WTC11 (cell line): ENCODE measurements at regions not wholly inside any gene's neighbourhood (a gene's known extent, or its start where the extent isn't known, plus 50 kb on each side); places are given as distances from the start of the nearest gene placed in this dataset.

Source experiments
- ATAC-seq: fragments of 200-7000 bp; cut with Tn5 transposase; 2 replicates; pipeline ENCODE4 v1.10.0; 2021; ENCODE audit warnings: mild to moderate bottlenecking, moderate library complexity
- CTCF ChIA-PET: fragments of 300-600 bp; sonication (Branson Sonifier 250); formaldehyde crosslinking; loops from one replicate; lab custom pipeline; 2021; ENCODE audit warnings: antibody characterized with exemption; lab: Charles Lee
- POLR2A ChIA-PET: fragments of 350-600 bp; sonication (Branson Sonifier 250); formaldehyde crosslinking; loops from one replicate; lab custom pipeline; 2021; ENCODE audit warnings: antibody characterized with exemption; lab: Charles Lee
- DNase-seq: peaks from one replicate; pipeline ENCODE4 v3.0.0; 2021; ENCODE audit warnings: low spot score
- H3K27ac Mint-ChIP-seq: 2 replicates; pipeline ENCODE4 v1.8.0; 2021; ENCODE audit warnings: mixed read lengths
- H3K27me3 Mint-ChIP-seq: 2 replicates; pipeline ENCODE4 v1.8.0; 2021; ENCODE audit warnings: low read depth, mild to moderate bottlenecking, moderate library complexity, mixed read lengths
- H3K36me3 Mint-ChIP-seq: 2 replicates; pipeline ENCODE4 v1.8.0; 2021; ENCODE audit warnings: mixed read lengths
- H3K4me1 Mint-ChIP-seq: 2 replicates; pipeline ENCODE4 v1.8.0; 2022; ENCODE audit warnings: mixed read lengths
- H3K4me3 Mint-ChIP-seq: 2 replicates; pipeline ENCODE4 v1.8.0; 2021; ENCODE audit warnings: mild to moderate bottlenecking, moderate library complexity, mixed read lengths
- H3K9me3 Mint-ChIP-seq: 2 replicates; pipeline ENCODE4 v1.8.0; 2021; ENCODE audit warnings: mixed read lengths
- ARID4B ChIP-seq: sonication (generic); formaldehyde crosslinking; IDR thresholded peaks from 2 replicates; pipeline ENCODE4 v1.8.0; 2023; ENCODE audit warnings: missing genetic modification reagents, mild to moderate bottlenecking, borderline replicate concordance
- CREB1 ChIP-seq: sonication (generic); formaldehyde crosslinking; IDR thresholded peaks from 2 replicates; pipeline ENCODE4 v1.8.0; 2023; ENCODE audit warnings: mild to moderate bottlenecking, missing genetic modification reagents
- CREM ChIP-seq: sonication (generic); formaldehyde crosslinking; IDR thresholded peaks from 2 replicates; pipeline ENCODE4 v1.8.1; 2022; ENCODE audit warnings: mild to moderate bottlenecking, missing genetic modification reagents, moderate library complexity
- CTCF ChIP-seq: fragments of 200-600 bp; IDR thresholded peaks from 2 replicates; pipeline ENCODE4 v1.8.0; 2022; ENCODE audit warnings: antibody characterized with exemption
- EMX1 ChIP-seq: fragments of 250-450 bp; sonication (Bioruptor Pico); IDR thresholded peaks from 2 replicates; pipeline ENCODE4 v1.8.0; 2021; ENCODE audit warnings: mild to moderate bottlenecking
- ETV6 ChIP-seq: sonication (generic); formaldehyde crosslinking; IDR thresholded peaks from 2 replicates; pipeline ENCODE4 v1.8.1; 2022; ENCODE audit warnings: mild to moderate bottlenecking, missing genetic modification reagents
- FOXJ3 ChIP-seq: sonication (generic); formaldehyde crosslinking; IDR thresholded peaks from 2 replicates; pipeline ENCODE4 v1.9.0; 2021; ENCODE audit warnings: missing genetic modification reagents, mild to moderate bottlenecking, borderline replicate concordance
- GRHL2 ChIP-seq: fragments of 250-450 bp; sonication (Bioruptor Pico); IDR thresholded peaks from 2 replicates; pipeline ENCODE4 v1.8.0; 2022; ENCODE audit warnings: mild to moderate bottlenecking, moderate library complexity; ENCODE audit not compliant: insufficient replicate concordance, severe bottlenecking
- IRF2 ChIP-seq: sonication (generic); formaldehyde crosslinking; IDR thresholded peaks from 2 replicates; pipeline ENCODE4 v1.8.0; 2022; ENCODE audit warnings: low read depth, missing genetic modification reagents, borderline replicate concordance
- MLX ChIP-seq: sonication (generic); formaldehyde crosslinking; IDR thresholded peaks from 2 replicates; pipeline ENCODE4 v1.8.1; 2023; ENCODE audit warnings: mild to moderate bottlenecking, missing genetic modification reagents, moderate library complexity
- MYBL2 ChIP-seq: sonication (generic); formaldehyde crosslinking; IDR thresholded peaks from 2 replicates; pipeline ENCODE4 v1.8.1; 2023; ENCODE audit warnings: mild to moderate bottlenecking, moderate library complexity, missing genetic modification reagents
- OVOL2 ChIP-seq: fragments of 250-450 bp; sonication (Bioruptor Pico); IDR thresholded peaks from 2 replicates; pipeline ENCODE4 v1.9.0; 2021; ENCODE audit warnings: mild to moderate bottlenecking, borderline replicate concordance
- SMAD3 ChIP-seq: sonication (generic); formaldehyde crosslinking; IDR thresholded peaks from 2 replicates; pipeline ENCODE4 v1.8.0; 2022; ENCODE audit warnings: missing genetic modification reagents, mild to moderate bottlenecking, borderline replicate concordance
- TEAD4 ChIP-seq: sonication (generic); formaldehyde crosslinking; IDR thresholded peaks from 2 replicates; pipeline ENCODE4 v1.8.0; 2022; ENCODE audit warnings: mild to moderate bottlenecking, missing genetic modification reagents
- USF2 ChIP-seq: sonication (generic); formaldehyde crosslinking; IDR thresholded peaks from 2 replicates; pipeline ENCODE4 v1.8.1; 2023; ENCODE audit warnings: mild to moderate bottlenecking, missing genetic modification reagents, moderate library complexity
- ZNF219 ChIP-seq: sonication (generic); formaldehyde crosslinking; IDR thresholded peaks from 2 replicates; pipeline ENCODE4 v1.8.0; 2023; ENCODE audit warnings: missing genetic modification reagents, mild to moderate bottlenecking, borderline replicate concordance
- ZNF512 ChIP-seq: sonication (generic); formaldehyde crosslinking; IDR thresholded peaks from 2 replicates; pipeline ENCODE4 v1.8.1; 2022; ENCODE audit warnings: missing genetic modification reagents, borderline replicate concordance
- ZSCAN18 ChIP-seq: fragments of 250-450 bp; sonication (Bioruptor Pico); IDR thresholded peaks from 2 replicates; pipeline ENCODE4 v2.1.2; 2022; ENCODE audit warnings: mild to moderate bottlenecking, moderate library complexity

- H3K4me3 Mint-ChIP-seq, result no peak overlapping the region
- H3K27me3 Mint-ChIP-seq, result no peaks in the 10 kb centered on the region
- H3K36me3 Mint-ChIP-seq, result no peaks in the 10 kb centered on the region
- no peak overlapping the region for H3K27ac Mint-ChIP-seq
- no peak for DNase-seq
- CTCF ChIA-PET, result no interaction called here
- no peak for TF ChIP-seq CTCF
- TF ChIP-seq ZNF219 (CRISPR knock-in tag), result no peak
- TF ChIP-seq MLX, result no peak
- TF ChIP-seq MYBL2 (CRISPR knock-in tag), result no peak
- no peak for TF ChIP-seq ZSCAN18 (CRISPR knock-in tag)
- no peak for TF ChIP-seq FOXJ3 (CRISPR knock-in tag)
- no peak for TF ChIP-seq ETV6 (CRISPR knock-in tag)
- no peak for TF ChIP-seq SMAD3
- TF ChIP-seq CREM (CRISPR knock-in tag), result no peak
- no peak for TF ChIP-seq IRF2
- TF ChIP-seq CREB1 (CRISPR knock-in tag), result no peak
- no peak for TF ChIP-seq GRHL2 (CRISPR knock-in tag)
- no peak for TF ChIP-seq EMX1
- no peak for TF ChIP-seq TEAD4 (CRISPR knock-in tag)
- TF ChIP-seq USF2 (CRISPR knock-in tag), result no peak
- no peak for TF ChIP-seq ARID4B (CRISPR knock-in tag)
- no peak for TF ChIP-seq OVOL2 (CRISPR knock-in tag)
- TF ChIP-seq ZNF512 (CRISPR knock-in tag), result no peak
- TF ChIP-seq, all 79 proteins: peak for 0
- H3K9me3 Mint-ChIP-seq, result peaks cover 10% of the 10 kb centered on the region
- POLR2A ChIA-PET, result no interaction called here
- ATAC-seq, result no peak
- H3K4me1 Mint-ChIP-seq, result peaks cover 23% of the 10 kb centered on the region
Observed at GRCh38 chr3:118548434-118548833, 486.2 kb downstream of the IGSF11 start.
